ENCODE measurements at regions not wholly inside any gene's neighbourhood (a gene's known extent, or its start where the extent isn't known, plus 50 kb on each side); places are given as distances from the start of the nearest gene placed in this dataset.

- no peak for TF ChIP-seq EZH2 (optimal IDR thresholded peaks at IDR 0.05; ENCODE audit: low read depth, low read length)
- TF ChIP-seq, protein P1, sequence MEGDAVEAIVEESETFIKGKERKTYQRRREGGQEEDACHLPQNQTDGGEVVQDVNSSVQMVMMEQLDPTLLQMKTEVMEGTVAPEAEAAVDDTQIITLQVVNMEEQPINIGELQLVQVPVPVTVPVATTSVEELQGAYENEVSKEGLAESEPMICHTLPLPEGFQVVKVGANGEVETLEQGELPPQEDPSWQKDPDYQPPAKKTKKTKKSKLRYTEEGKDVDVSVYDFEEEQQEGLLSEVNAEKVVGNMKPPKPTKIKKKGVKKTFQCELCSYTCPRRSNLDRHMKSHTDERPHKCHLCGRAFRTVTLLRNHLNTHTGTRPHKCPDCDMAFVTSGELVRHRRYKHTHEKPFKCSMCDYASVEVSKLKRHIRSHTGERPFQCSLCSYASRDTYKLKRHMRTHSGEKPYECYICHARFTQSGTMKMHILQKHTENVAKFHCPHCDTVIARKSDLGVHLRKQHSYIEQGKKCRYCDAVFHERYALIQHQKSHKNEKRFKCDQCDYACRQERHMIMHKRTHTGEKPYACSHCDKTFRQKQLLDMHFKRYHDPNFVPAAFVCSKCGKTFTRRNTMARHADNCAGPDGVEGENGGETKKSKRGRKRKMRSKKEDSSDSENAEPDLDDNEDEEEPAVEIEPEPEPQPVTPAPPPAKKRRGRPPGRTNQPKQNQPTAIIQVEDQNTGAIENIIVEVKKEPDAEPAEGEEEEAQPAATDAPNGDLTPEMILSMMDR (IDR thresholded peaks at IDR 0.05; ENCODE audit: low read length): no peak
- no peak for TF ChIP-seq EZH2phosphoT487 (IDR thresholded peaks at IDR 0.05; ENCODE audit: low read length)
Observed at GRCh38 chr4:66266035-66266434, 595.7 kb upstream of the EPHA5 start.

Measured in MM.1S (cell line).